ENCODE measurements at regions not wholly inside any gene's neighbourhood (a gene's known extent, or its start where the extent isn't known, plus 50 kb on each side); places are given as distances from the start of the nearest gene placed in this dataset.

DNA sequence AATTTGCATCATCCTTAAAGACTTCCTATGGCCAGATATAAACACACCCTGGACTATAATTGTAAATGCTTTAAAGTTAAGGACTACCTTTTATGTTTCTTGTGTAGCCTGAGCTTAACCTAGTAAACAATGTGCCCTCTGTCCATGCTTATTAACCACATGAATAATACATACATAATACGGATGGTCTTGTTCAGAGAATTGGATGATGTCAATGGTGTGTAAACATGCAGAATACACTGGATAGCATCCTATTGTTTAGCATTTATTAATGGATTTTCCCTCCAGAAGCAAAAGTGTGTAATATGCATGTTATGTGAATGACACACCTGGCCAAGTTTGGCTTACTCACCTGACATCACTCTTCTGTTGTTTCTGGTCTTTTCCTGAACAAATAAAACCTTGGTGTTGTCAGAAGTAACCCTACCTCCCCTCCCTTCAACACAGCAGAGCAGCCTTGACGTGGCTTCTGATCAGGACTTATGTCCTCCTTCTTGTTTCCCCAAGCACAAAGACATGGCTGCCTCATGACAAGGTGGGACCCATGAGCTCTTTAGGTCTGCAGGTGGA is 517.9 kb downstream of the MTRR start:
- no peak for DNase-seq (ENCODE audit: low read depth, low spot score)

GRCh38 chr5:8391911-8392310 is 523.0 kb downstream of the MTRR start:
- no peak for DNase-seq (ENCODE audit: low read depth, low spot score)

DNA sequence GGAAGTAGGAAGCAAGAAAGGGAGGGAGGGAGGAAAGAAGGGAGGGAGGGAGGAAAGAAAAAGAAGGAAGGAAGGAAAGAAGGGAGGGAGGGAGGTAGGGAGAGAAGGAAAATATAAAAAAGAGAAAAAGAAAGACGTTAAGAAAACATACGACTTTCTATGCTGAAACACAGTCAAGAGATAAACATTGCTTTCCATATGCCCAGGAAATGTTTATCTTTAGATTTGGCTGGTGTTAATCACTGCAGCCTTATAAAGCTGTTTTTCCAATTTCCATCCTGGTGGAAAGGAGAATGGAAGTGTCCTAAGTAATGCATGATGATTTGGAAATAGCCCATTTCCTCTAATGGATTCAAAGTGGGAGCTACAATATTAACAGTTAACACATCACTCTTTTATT is 524.3 kb downstream of the MTRR start:
- DNase-seq (ENCODE audit: low read depth, low spot score) = no peak

GRCh38 chr5:8394965-8395364 is 526.0 kb downstream of the MTRR start:
- no peak for DNase-seq (ENCODE audit: low read depth, low spot score)

DNA sequence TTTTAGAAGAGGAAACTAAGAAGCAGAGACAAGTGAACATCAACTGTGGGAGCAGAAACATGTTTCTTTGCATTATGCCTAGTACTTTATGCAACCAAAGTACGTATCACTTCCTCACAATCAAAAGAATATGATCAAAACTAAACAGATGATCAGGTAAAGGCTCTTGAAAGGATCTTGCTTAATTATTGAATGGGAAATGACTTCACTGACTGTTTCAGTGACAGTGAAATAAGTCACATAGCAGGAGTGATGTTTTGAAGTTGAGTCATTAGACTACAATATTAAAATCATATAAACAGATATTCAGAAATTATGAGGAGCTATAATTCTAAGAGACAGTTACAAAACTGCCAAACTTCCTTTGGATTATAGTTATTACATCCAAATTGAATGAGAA is 527.3 kb downstream of the MTRR start:
- DNase-seq (ENCODE audit: low read depth, low spot score) = no peak

DNA sequence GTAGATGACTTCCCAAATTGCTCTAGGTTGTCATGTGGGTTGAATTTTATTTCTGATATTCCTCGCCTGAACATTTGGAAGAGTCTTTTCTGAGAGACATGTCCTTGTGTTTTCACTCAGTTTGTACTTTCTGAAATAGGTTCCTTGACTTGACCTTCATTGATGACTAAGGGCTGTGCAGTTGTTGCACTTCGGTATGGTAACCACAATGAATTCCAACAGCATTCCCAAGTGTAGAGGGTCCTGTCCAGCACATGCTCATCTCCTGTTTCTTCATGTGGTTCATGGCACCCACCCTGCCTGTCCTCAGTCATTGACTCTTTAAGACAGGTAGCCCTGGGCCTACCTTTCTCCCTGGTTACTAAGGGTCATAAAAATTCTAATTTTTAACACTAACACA is 527.8 kb downstream of the MTRR start:
- no peak for DNase-seq (ENCODE audit: low read depth, low spot score)

DNA sequence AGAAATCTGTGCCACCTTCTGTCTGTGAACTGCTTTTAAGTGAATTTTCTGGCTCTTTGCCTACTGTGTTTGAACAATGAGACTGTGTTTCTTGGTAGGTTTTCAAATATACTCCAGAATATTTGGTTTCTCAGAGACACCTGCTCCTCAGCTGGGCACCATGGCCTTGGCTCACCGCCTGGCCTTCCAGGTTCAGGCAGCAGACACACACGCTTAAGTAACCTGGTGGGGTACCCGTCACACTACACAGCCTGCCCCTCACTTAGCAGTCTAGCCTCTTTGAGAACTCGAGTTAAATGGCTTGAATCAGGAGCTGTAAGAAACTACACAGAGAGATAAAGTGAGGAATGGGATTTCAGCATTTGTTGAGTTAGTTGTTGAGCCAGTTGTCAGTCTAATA is 530.5 kb downstream of the MTRR start:
- DNase-seq (ENCODE audit: low read depth, low spot score) = no peak

DNA sequence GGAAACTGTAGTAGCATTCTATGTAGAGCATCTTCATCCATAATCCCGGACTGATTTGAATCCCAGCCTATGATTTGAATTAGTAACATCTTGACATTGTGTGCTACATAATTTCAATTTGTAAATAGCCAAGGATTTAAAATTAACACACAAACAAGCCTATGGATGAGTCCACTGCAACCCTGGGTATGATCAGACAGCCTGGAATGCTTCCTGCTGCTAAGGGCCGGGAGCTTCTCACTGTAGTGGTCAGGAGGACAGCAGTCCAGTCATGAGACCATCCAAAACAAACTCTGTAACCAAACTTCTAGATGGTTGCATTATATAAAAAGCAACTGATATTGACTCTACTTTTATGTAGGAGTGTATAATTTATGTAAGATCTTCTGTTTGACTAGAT is 539.3 kb downstream of the MTRR start:
- no peak for DNase-seq (ENCODE audit: low read depth, low spot score)

GRCh38 chr5:8410618-8411017 is 541.7 kb downstream of the MTRR start:
- DNase-seq (ENCODE audit: low read depth, low spot score) = no peak

- no peak for DNase-seq (ENCODE audit: low read depth, low spot score)
Observed at GRCh38 chr5:8413975-8414374, 545.0 kb downstream of the MTRR start.

- DNase-seq (ENCODE audit: low read depth, low spot score) = no peak
Observed at GRCh38 chr5:8417316-8418048, 548.5 kb downstream of the MTRR start.

- no peak for DNase-seq (ENCODE audit: low read depth, low spot score)
Observed at GRCh38 chr5:8418049-8418426, 549.1 kb downstream of the MTRR start.

DNA sequence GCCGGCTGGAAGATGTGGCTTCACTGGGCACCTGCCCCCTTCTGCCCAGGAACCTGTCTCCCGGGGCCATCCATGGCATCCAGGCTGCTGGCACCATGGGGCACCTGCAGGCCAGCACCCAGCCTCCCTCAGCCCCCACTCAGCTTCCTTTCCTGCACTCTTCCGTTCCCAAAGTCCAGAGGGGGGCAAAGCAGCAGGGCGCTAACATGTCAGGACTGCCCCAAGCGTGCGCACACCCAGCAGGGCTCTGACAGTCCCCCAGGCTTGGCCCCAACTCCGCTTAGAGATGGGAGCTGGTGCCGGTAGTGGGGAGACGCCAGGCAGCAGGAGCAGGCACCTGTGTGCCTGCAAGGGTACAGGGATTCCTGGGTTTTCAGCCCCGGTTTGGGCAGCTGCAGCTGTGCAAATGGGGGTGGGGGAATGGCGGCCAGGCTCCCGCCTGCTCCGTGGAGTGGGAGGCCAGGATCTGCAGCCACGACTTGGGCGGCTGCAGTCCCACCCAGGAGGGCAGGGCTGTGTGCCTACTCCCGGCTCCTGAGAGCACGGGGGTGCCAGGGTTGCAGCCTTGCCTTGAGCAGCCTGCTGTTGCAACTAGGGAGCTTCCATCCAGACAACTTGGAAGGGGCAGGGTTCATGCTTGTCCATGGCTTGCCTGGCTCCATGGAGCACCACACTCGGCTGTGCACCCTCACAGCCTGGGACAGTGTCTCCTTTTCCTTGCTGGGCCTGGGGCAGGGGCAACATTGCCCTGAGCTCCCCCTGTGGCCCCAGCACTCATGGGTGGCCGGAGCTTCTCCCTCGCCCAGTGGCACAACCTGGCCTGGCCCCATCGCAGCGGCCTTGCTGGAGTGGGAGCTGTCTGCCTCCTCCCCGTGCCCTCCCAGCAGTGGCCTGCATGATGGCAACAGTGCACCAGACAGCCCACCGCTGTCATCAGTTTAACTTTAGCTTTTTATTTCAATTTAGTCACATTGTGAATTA is 561.1 kb downstream of the MTRR start:
- no peak for DNase-seq (ENCODE audit: low read depth, low spot score)

GRCh38 chr5:8434501-8434900 is 565.6 kb downstream of the MTRR start:
- no peak for DNase-seq (ENCODE audit: low read depth, low spot score)

DNA sequence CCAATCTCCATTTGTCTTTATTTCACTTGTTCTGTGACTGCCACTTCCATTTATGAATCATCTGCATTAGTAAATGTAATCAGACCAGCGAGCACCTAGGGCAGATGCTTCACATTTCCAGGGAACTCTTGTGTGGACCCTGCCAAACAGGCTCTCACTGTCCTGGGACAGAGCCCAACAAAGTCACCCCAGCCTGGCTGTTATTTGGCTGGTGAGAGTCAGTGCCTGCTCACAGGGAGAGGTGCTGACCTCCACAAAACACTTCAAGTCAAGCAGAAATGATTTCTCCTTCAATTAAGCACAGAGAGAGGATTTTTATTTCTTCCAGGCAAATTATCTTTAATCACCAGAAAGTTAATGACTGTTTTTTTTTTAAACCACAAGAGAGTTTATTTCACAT is 568.0 kb downstream of the MTRR start:
- DNase-seq (ENCODE audit: low read depth, low spot score) = no peak

DNA sequence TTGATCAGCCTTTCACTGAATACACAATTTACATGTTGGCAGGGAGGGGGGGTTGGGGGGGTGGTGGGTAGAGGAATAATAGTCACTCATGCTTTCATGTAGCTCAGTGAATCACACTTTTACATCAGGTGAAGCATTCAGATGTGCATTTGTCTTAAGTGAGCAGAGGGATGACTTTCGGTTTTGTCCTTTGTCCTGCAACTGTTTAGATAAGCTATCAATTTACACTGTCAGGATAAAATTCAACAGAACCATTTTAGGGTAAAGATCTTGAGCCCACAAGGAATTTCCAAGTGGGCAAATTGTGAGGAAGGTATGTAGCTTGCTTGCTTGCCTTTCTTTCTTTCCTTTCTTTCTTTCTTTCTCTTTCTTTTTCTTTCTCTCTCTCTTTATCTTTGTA is 576.2 kb downstream of the MTRR start:
- no peak for DNase-seq (ENCODE audit: low read depth, low spot score)

DNA sequence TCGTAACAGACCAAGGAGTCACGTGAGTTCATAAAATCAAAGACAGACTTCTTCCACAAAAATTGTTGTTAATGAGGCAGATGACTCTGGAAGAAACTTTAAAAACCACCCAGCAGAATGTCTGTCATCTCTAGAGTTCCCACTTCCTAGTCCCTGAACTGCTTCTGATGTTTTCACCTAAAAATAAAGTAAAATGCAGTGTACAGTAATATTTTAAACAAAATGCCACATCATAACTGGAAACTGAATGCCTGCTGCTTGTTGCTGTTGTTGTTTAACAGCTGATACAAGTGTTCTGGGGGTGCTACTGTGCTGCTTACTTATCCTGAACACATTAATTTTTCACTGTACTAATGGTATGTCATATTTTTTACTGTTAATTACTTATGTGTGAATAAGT is 577.2 kb downstream of the MTRR start:
- no peak for DNase-seq (ENCODE audit: low read depth, low spot score)

GRCh38 chr5:8456846-8457186 is 587.9 kb downstream of the MTRR start:
- no peak for DNase-seq (ENCODE audit: low read depth, low spot score)

GRCh38 chr5:8457187-8458037 is 588.5 kb downstream of the MTRR start:
- DNase-seq (ENCODE audit: low read depth, low spot score) = no peak

- DNase-seq (ENCODE audit: low read depth, low spot score) = no peak
Observed at GRCh38 chr5:8458038-8458383, 589.1 kb downstream of the MTRR start.

DNA sequence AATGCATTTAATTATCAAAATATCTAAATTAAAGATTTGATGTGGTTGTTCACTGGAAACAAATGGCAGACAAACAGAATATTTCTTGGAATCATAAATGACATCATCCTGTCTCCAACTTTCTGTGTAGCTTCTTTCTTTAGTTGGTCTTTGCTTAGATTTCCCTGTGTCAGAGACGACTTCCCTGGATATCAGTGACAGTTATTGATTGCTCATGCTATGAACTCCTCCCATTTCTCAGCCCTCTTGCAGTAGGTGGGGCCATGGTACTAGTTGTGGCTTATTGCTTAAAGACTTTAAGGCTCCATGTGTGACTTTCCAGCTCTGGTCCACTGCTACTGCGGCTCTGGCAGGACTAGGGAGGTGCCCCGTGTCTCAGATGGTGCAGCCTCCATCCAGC is 592.6 kb downstream of the MTRR start:
- no peak for DNase-seq (ENCODE audit: low read depth, low spot score)

DNA sequence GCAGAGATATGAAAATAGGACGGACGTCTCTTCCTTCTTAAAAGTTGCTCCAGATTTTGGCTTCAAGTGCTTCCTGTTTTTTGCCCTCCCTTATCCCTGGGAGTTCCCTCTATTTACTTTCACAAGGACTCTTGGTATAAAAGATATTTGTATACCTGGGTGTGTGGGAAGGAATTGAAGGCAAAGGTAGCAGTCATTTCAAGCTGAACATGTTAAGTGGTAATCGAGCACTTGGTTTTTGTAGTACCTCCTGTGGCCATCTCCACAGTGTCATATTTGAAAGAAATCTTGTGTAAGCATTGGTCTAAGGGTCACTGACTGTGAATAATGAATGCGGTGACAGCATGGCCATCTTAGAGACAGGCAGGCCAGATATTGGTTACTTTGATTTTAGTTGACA is 593.6 kb downstream of the MTRR start:
- DNase-seq (ENCODE audit: low read depth, low spot score) = no peak

All from ELF-1 (cell line).